ENCODE measurements at regions not wholly inside any gene's neighbourhood (a gene's known extent, or its start where the extent isn't known, plus 50 kb on each side); places are given as distances from the start of the nearest gene placed in this dataset.
"Not testable (repeated sequence)": the region's sequence is repeated elsewhere in the genome, so short reads cannot be mapped to it uniquely, and the experiment has no call there.

- TF ChIP-seq, protein P1, sequence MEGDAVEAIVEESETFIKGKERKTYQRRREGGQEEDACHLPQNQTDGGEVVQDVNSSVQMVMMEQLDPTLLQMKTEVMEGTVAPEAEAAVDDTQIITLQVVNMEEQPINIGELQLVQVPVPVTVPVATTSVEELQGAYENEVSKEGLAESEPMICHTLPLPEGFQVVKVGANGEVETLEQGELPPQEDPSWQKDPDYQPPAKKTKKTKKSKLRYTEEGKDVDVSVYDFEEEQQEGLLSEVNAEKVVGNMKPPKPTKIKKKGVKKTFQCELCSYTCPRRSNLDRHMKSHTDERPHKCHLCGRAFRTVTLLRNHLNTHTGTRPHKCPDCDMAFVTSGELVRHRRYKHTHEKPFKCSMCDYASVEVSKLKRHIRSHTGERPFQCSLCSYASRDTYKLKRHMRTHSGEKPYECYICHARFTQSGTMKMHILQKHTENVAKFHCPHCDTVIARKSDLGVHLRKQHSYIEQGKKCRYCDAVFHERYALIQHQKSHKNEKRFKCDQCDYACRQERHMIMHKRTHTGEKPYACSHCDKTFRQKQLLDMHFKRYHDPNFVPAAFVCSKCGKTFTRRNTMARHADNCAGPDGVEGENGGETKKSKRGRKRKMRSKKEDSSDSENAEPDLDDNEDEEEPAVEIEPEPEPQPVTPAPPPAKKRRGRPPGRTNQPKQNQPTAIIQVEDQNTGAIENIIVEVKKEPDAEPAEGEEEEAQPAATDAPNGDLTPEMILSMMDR (IDR thresholded peaks at IDR 0.05; ENCODE audit: low read depth, low read length), result not testable (repeated sequence)
- TF ChIP-seq EZH2phosphoT487 (IDR thresholded peaks at IDR 0.05; ENCODE audit: low read depth), result not testable (repeated sequence)
Observed at GRCh38 chr7:119633812-119634211, 639.2 kb upstream of the KCND2 start.

Data from OCI-LY3 (cell line).